KMS-11 (cell line): ENCODE measurements at regions not wholly inside any gene's neighbourhood (a gene's known extent, or its start where the extent isn't known, plus 50 kb on each side); places are given as distances from the start of the nearest gene placed in this dataset.

Source experiments
- H2AFZ ChIP-seq: fragments of 200-600 bp; sonication (generic); 2 replicates; pipeline ENCODE4 v1.6.1; 2016; ENCODE audit warnings: antibody characterized with exemption, mixed run types, low read depth
- H3K27ac ChIP-seq: fragments of 200-600 bp; sonication (generic); 2 replicates; pipeline ENCODE4 v1.6.1; 2016; ENCODE audit warnings: mild to moderate bottlenecking, mixed run types
- H3K27me3 ChIP-seq: fragments of 200-600 bp; sonication (generic); 2 replicates; pipeline ENCODE4 v1.6.1; 2017; ENCODE audit warnings: mild to moderate bottlenecking, low read depth, mixed run types, moderate library complexity; ENCODE audit not compliant: insufficient read depth
- H3K36me3 ChIP-seq: fragments of 200-600 bp; sonication (generic); 2 replicates; pipeline ENCODE4 v1.6.1; 2017; ENCODE audit warnings: mild to moderate bottlenecking, mixed run types; ENCODE audit not compliant: insufficient read depth
- H3K4me1 ChIP-seq: fragments of 200-600 bp; sonication (generic); 2 replicates; pipeline ENCODE4 v1.6.1; 2016; ENCODE audit warnings: mild to moderate bottlenecking, low read depth, mixed run types; ENCODE audit not compliant: poor library complexity, severe bottlenecking
- H3K4me2 ChIP-seq: fragments of 200-600 bp; sonication (generic); 2 replicates; pipeline ENCODE4 v1.7.0; 2016; ENCODE audit warnings: mild to moderate bottlenecking, mixed run types
- H3K4me3 ChIP-seq: fragments of 200-600 bp; sonication (generic); IDR thresholded peaks from 2 replicates; pipeline ENCODE4 v1.6.1; 2017; ENCODE audit warnings: low read depth, low read length, mixed read lengths; ENCODE audit not compliant: insufficient read depth
- H3K79me2 ChIP-seq: fragments of 200-600 bp; sonication (generic); 2 replicates; pipeline ENCODE4 v1.6.1; 2016; ENCODE audit warnings: low read depth, mixed run types; ENCODE audit not compliant: insufficient read depth
- H3K9ac ChIP-seq: fragments of 200-600 bp; sonication (generic); 2 replicates; pipeline ENCODE4 v1.6.1; 2016; ENCODE audit warnings: mild to moderate bottlenecking, mixed run types
- H4K20me1 ChIP-seq: fragments of 200-600 bp; sonication (generic); 2 replicates; pipeline ENCODE4 v1.6.1; 2016; ENCODE audit warnings: mild to moderate bottlenecking, mixed run types; ENCODE audit not compliant: insufficient read depth
- CTCF ChIP-seq: fragments of 200-600 bp; sonication (generic); conservative IDR thresholded peaks from 2 replicates; pipeline ENCODE4 v1.6.1; 2017; ENCODE audit warnings: low read depth, mild to moderate bottlenecking, antibody characterized with exemption, low read length, moderate library complexity, mixed read lengths

- no peaks in the 10 kb centered on the region for H3K4me1 ChIP-seq
- TF ChIP-seq CTCF: no peak
- no peak overlapping the region for H3K9ac ChIP-seq
- H3K27me3 ChIP-seq: no peaks in the 10 kb centered on the region
- H3K4me2 ChIP-seq: no peak overlapping the region
- no peak overlapping the region for H3K27ac ChIP-seq
- no peaks in the 10 kb centered on the region for H3K36me3 ChIP-seq
- H3K4me3 ChIP-seq: no peak overlapping the region
- H2AFZ ChIP-seq: no peak overlapping the region
- no peaks in the 10 kb centered on the region for H3K79me2 ChIP-seq
- no peaks in the 10 kb centered on the region for H4K20me1 ChIP-seq
Measured at GRCh38 chr2:147512206-147512605, 332.6 kb upstream of the ACVR2A start.

- Histone ChIP-seq H3K27me3 (no peaks in the 10 kb centered on the region), H2AFZ (no peak overlapping the region), H3K36me3 (no peaks in the 10 kb centered on the region), H3K27ac (no peak overlapping the region), H4K20me1 (no peaks in the 10 kb centered on the region), H3K4me2 (no peak overlapping the region), H3K4me3 (no peak overlapping the region), H3K9ac (no peak overlapping the region), H3K4me1 (no peaks in the 10 kb centered on the region), H3K79me2 (no peaks in the 10 kb centered on the region)
- TF ChIP-seq CTCF: no peak
Measured at GRCh38 chr2:147511491-147511948, 333.3 kb upstream of the ACVR2A start.

- Histone ChIP-seq H3K27ac (no peak overlapping the region), H3K79me2 (no peaks in the 10 kb centered on the region), H3K4me3 (no peak overlapping the region), H3K36me3 (no peaks in the 10 kb centered on the region), H3K9ac (no peak overlapping the region), H2AFZ (no peak overlapping the region), H3K27me3 (no peaks in the 10 kb centered on the region), H3K4me1 (no peaks in the 10 kb centered on the region), H4K20me1 (no peaks in the 10 kb centered on the region), H3K4me2 (no peak overlapping the region)
- TF ChIP-seq CTCF: no peak
Measured at GRCh38 chr2:147509821-147510220, 335.0 kb upstream of the ACVR2A start.

GRCh38 chr2:147506889-147507288, 337.9 kb upstream of the ACVR2A start:
- no peak overlapping the region for H2AFZ ChIP-seq

More at GRCh38 chr2:147506889-147507288, 337.9 kb upstream of the ACVR2A start:
- no peak overlapping the region for H3K9ac ChIP-seq
- H3K4me2 ChIP-seq: no peak overlapping the region
- no peaks in the 10 kb centered on the region for H4K20me1 ChIP-seq
- H3K79me2 ChIP-seq: no peaks in the 10 kb centered on the region
- H3K27ac ChIP-seq: no peak overlapping the region
- no peaks in the 10 kb centered on the region for H3K27me3 ChIP-seq
- TF ChIP-seq CTCF: no peak
- no peak overlapping the region for H3K4me3 ChIP-seq
- no peaks in the 10 kb centered on the region for H3K4me1 ChIP-seq
- no peaks in the 10 kb centered on the region for H3K36me3 ChIP-seq
